Right renal cortex interstitium (tissue), 3 donors: ENCODE measurements at regions not wholly inside any gene's neighbourhood (a gene's known extent, or its start where the extent isn't known, plus 50 kb on each side); places are given as distances from the start of the nearest gene placed in this dataset.

Experiments
- DNase-seq, 3 donors: peaks; one replicate each; pipeline ENCODE4 v3.0.0-alpha.2; 2013; ENCODE audit warnings: low read depth in 3 of 3, low spot score in 2 of 3

GRCh38 chr6:142676027-142676443 lies 268.9 kb downstream of the HIVEP2 start:
- no peak for DNase-seq

DNA sequence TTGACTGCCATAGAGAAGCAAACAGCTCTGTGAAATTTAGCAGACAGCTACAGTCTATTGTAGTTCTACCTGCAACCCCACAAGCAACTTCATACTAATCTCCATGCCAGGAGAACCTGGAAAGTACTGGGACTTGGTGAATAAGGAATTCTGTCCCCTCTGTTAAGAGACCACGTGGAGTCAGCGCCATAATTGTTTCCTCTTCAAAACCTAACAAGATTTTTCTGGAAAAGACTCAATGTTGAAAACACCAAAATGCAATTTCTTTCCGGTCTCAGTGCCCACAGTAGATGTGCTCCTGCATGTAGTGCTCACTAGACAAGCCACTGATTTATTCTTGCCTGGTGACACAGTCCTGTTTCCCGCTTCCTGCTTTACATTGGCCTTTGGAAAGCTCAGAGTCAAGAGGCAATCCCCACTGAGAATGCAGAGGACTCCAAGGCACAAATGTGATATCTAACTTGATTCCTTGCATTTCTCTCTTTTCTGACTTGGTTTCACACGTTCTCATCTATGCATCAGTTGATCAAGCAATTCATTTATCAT lies 268.3 kb downstream of the HIVEP2 start:
- DNase-seq = no peak

GRCh38 chr6:142679907-142680700 lies 264.9 kb downstream of the HIVEP2 start:
- no peak for DNase-seq

- DNase-seq = no peak
Measured at GRCh38 chr6:142681099-142681498, 263.9 kb downstream of the HIVEP2 start.

DNA sequence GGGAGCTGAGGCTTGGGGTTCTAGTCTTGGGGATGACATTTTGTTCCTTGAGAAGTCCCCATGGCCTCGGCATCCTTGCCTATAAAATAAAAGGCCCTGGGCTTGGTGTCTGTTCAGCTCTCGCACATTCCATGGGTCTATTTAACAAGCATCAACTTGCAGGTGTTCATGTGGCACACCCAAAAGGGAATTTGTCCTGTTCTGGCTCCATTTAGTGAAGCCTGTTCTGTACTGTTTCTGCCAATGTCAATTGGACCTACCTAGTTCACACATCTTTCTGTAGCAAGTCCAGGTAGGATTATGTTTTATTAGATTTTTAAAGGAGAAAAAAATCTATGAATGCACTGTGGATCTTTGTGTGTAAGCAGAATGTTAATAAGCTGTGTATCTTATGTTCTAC lies 262.0 kb downstream of the HIVEP2 start:
- no peak for DNase-seq

DNA sequence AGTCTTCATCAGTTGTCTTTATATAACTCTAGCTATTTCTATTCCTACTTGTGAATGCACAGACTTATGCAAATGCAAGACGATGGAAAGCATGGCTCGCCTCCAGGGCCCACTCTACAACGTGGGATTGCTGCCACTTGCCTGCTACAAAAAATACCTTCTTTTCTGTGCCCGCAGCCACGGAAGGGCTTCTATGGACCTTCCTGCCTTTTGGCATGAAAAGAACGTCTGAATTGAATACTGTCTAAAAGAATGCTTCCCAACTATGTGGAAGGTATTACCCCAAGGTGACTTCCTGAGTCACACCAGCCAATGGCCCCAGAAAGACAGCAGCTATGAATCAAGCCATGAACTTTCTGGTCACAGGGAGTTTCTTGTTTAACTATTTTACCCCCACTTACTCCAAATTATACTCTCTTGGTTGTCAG lies 261.2 kb downstream of the HIVEP2 start:
- DNase-seq = no peak

- no peak for DNase-seq
Measured at GRCh38 chr6:142684371-142684770, 260.6 kb downstream of the HIVEP2 start.

GRCh38 chr6:142685852-142686506 lies 259.0 kb downstream of the HIVEP2 start:
- no peak for DNase-seq

DNA sequence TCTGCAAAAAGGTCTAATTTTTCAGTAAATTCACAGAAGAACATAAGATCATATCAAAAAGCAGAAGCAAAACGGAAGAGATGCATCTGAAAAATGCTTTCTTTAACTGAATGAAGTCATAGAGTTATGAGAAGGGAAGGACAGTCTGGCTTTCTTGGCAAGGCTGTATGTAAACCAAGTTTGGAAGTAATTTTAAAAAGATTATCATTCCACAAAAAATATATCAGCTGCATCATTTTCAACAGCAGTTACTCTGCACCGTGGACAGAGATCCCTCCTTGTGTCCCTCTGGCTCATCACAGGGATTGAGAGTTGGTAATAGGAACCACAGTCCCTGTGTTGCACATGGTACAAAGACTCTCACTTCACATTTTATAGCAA lies 258.5 kb downstream of the HIVEP2 start:
- DNase-seq = no peak

GRCh38 chr6:142692942-142693341 lies 252.0 kb downstream of the HIVEP2 start:
- peak; percentile 53 to 63 (median 56) for DNase-seq

DNA sequence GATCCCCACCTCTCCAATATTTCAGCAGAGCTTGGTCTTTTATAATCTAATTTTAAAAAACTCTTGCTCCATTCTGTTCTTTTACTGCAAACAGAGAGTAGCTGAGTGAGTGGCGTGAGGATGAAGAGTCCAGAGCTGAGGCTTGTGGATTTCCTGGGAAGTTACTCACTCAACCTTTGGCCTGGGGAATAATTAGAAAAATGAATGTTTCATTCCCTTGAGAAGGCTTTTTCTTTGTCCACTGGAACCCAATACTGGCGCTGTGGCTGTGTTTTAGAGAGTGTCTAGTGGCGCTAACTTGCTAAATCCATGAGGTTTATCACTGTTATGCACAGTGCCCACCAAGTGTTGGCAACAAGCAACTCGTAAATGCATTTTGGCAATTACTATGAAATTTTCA lies 251.5 kb downstream of the HIVEP2 start:
- DNase-seq = no peak

GRCh38 chr6:142694054-142694453 lies 250.9 kb downstream of the HIVEP2 start:
- DNase-seq = no peak

- DNase-seq = no peak
Measured at GRCh38 chr6:142695016-142695415, 250.0 kb downstream of the HIVEP2 start.

- no peak for DNase-seq
Measured at GRCh38 chr6:142696123-142697000, 248.6 kb downstream of the HIVEP2 start.

DNA sequence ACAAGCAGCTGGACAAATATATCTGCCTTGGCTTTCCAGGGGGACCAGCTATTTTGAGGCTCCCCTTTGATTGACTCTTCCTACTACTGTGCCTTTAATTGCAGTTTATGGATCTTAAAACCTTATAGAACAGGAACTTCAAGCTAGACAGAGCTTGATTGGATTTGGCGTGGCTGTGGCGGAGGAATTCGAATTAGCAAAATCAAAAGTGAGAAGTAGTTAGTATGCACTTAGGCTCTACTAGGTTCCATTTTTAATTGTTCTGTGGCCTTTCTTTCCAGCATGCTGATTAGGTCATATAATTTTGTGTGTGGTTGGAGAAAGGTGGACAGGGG lies 248.0 kb downstream of the HIVEP2 start:
- DNase-seq = no peak

- no peak for DNase-seq
Measured at GRCh38 chr6:142697922-142698321, 247.1 kb downstream of the HIVEP2 start.

- no peak for DNase-seq
Measured at GRCh38 chr6:142698751-142699150, 246.2 kb downstream of the HIVEP2 start.

DNA sequence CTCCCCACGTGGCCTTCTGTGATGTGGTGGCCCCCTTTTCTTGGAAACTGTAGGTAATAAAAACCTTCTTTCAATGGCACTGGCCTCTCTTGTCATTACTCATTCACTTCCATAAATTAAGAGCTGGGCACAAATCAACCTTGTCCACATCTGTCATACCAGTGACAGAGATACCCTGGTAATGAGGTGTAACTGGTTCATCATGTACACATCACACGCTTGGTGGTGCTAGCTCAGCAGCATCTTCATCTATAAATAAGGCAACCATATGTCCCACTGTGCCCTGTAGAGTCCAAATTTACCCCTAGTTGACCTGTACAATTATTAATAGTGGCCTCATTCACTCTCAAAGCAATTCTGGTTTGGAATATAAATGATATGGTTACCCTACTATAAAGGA lies 245.6 kb downstream of the HIVEP2 start:
- DNase-seq = no peak

GRCh38 chr6:142700032-142700431 lies 244.9 kb downstream of the HIVEP2 start:
- no peak for DNase-seq

DNA sequence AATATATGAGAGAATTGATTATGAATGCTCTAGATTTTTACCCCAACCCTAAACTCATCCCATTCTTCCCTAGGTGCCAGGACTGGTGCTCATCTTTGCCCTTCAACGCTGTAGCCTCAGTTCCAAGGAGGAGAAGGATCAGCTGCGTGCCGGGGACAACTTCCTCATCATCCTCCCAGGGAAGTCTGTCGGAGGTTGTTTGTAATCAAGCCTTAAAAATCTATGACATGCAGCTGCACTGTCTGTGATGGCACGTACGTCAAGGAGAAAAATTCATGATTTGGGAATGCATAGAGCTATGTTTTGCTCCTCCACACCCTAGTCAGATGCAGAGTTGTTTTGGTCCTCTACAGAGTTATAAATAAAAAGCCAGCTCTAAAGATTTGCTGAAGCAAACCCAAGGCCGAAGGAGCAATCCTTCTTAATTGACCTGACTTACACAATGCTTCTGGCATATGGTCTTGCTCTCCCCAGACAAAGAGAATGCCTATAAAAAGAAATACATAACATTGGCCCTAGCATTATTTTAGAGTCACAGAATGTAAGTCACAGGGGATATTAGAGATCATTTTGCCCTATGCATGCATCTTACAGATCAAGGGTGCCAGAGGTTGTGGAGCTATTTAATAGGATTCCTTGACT lies 244.2 kb downstream of the HIVEP2 start:
- DNase-seq = no peak
